ENCODE measurements at regions not wholly inside any gene's neighbourhood (a gene's known extent, or its start where the extent isn't known, plus 50 kb on each side); places are given as distances from the start of the nearest gene placed in this dataset.

- Histone ChIP-seq H2AFZ (ENCODE audit: control insufficient read depth, low read depth, low read length) (no peak overlapping the region), H3K9ac (ENCODE audit: control insufficient read depth, insufficient read depth, low read length) (no peak overlapping the region), H3K4me2 (ENCODE audit: control insufficient read depth, insufficient read depth) (no peak overlapping the region), H3K9me3 (replicated peaks; ENCODE audit: control insufficient read depth, insufficient read depth, low read length) (no peaks in the 10 kb centered on the region), H3K79me2 (ENCODE audit: control insufficient read depth, insufficient read depth, low read length) (no peaks in the 10 kb centered on the region), H4K20me1 (ENCODE audit: control insufficient read depth, insufficient read depth) (no peaks in the 10 kb centered on the region), H3K27ac (ENCODE audit: control insufficient read depth, insufficient read depth) (no peak overlapping the region), H3K4me3 (no peak overlapping the region), H3K4me1 (ENCODE audit: control insufficient read depth, insufficient read depth, low read length) (no peaks in the 10 kb centered on the region), H3K27me3 (replicated peaks in 1 of 2; ENCODE audit: control insufficient read depth in 2 of 2, insufficient read depth in 2 of 2, low read length in 1 of 2) (no peaks in the 10 kb centered on the region), H3K36me3 (ENCODE audit: control insufficient read depth in 2 of 2, insufficient read depth in 2 of 2, low read length in 1 of 2) (no peaks in the 10 kb centered on the region)
- no TSS peak for BruUV-seq (replicated peaks)
- RAD21 ChIA-PET (ENCODE audit: unreplicated experiment) = no interaction called here
- DNase-seq (ENCODE audit: low read depth, low spot score) (no peak), ATAC-seq (no peak), FAIRE-seq (no peak)
- TF ChIP-seq HDAC6 (IDR thresholded peaks at IDR 0.05; ENCODE audit: unreplicated experiment) = no peak
- TF ChIP-seq MXI1 (IDR thresholded peaks at IDR 0.05; ENCODE audit: low read depth, low read length) = no peak
- no peak for TF ChIP-seq SUPT20H (IDR thresholded peaks at IDR 0.05; ENCODE audit: borderline replicate concordance, control insufficient read depth, low read depth, low read length)
- no peak for TF ChIP-seq STAT3 (IDR thresholded peaks at IDR 0.05; ENCODE audit: low read depth, low read length)
- no peak for TF ChIP-seq SMC3 (IDR thresholded peaks at IDR 0.05; ENCODE audit: borderline replicate concordance, low read length)
- no peak for TF ChIP-seq SREBF2 (IDR thresholded peaks at IDR 0.05; ENCODE audit: low read length)
- no peak for TF ChIP-seq CREB1 (IDR thresholded peaks at IDR 0.05; ENCODE audit: low read depth)
- TF ChIP-seq NRF1 (conservative IDR thresholded peaks at IDR 0.05; ENCODE audit: low read depth, low read length) = no peak
- no peak for TF ChIP-seq KDM1A (IDR thresholded peaks at IDR 0.05; ENCODE audit: borderline replicate concordance)
- no peak for TF ChIP-seq CHD2 (IDR thresholded peaks at IDR 0.05; ENCODE audit: borderline replicate concordance, low read depth, low read length)
- no peak for TF ChIP-seq JUND (IDR thresholded peaks at IDR 0.05; ENCODE audit: low read depth, low read length)
- TF ChIP-seq NFYB (IDR thresholded peaks at IDR 0.05; ENCODE audit: insufficient read depth, low read depth, low read length) = no peak
- TF ChIP-seq CHD1 (IDR thresholded peaks at IDR 0.05; ENCODE audit: low read depth, low read length) = no peak
- no peak for TF ChIP-seq ZBTB40 (IDR thresholded peaks at IDR 0.05; ENCODE audit: borderline replicate concordance)
- no peak for TF ChIP-seq YBX1 (IDR thresholded peaks at IDR 0.05)
- TF ChIP-seq ATF3 (IDR thresholded peaks at IDR 0.05; ENCODE audit: borderline replicate concordance, extremely low read depth, low read depth, low read length) = no peak
- CTCF ChIA-PET = no interaction called here
- in situ Hi-C loops (cut with MboI) = no loop called here
- POLR2A ChIA-PET = no interaction called here
- SMC1A ChIA-PET (ENCODE audit: uncharacterized antibody, unreplicated experiment) = no interaction called here
- intact Hi-C loops (cut with micrococcal nuclease; ENCODE audit: unreplicated experiment) = no loop called here
- 95% methylated on average over 2 of the region's 2 CpGs for WGBS (ENCODE audit: insufficient coverage, insufficient replicate concordance, low lambda C conversion rate, missing lambda C conversion rate)
Observed at GRCh38 chr4:45317276-45317675, 590.9 kb upstream of the GNPDA2 start.

All from GM12878 (cell line).